HG03060 (cell line): ENCODE measurements at regions not wholly inside any gene's neighbourhood (a gene's known extent, or its start where the extent isn't known, plus 50 kb on each side); places are given as distances from the start of the nearest gene placed in this dataset.
"Not testable (repeated sequence)": the region's sequence is repeated elsewhere in the genome, so short reads cannot be mapped to it uniquely, and the experiment has no call there.

ENCODE experiments used
- ATAC-seq: cut with Tn5 transposase; IDR thresholded peaks from one replicate; pipeline ENCODE4 v1.9.1; 2021; ENCODE audit warnings: low read depth, moderate number of reproducible peaks; ENCODE audit not compliant: unreplicated experiment

DNA sequence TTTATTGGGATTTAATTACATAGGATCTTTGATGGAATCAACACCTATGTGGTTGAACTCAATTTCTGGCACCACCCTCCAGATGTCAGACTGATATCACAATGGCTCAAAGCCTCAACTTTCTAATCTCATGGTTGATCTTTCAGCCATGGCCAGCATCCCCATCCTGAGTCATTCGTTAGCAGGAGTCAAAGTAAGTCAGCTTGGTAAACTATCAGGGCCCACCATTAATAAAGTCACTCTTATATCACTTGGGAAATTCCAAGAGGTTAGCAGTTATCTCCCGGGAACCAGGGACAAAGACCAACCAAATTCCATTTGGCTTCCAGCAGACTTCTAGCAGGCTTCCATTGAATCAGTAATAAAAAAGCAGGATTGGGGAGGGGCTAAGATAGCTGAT is 50.7 kb upstream of the TNFSF4 start:
- ATAC-seq = no peak

GRCh38 chr1:173258479-173259264 is 51.5 kb upstream of the TNFSF4 start:
- ATAC-seq = no peak

DNA sequence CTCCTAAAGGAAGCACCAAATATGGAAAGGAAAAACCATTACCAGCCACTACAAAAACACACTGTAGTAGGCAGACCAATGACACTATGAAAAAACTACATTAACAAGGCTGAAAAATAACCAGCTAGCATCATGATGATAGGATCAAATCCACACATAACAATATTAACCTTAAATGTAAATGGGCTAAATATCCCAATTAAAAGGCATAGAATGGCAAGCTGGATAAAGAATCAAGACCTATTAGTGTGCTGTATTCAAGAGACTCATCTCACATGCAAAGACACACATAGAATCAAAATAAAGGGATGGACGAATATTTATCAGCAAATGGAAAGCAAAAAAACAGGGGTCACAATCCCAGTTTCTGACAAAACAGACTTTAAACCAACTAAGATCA is 53.2 kb upstream of the TNFSF4 start:
- not testable (repeated sequence) for ATAC-seq

DNA sequence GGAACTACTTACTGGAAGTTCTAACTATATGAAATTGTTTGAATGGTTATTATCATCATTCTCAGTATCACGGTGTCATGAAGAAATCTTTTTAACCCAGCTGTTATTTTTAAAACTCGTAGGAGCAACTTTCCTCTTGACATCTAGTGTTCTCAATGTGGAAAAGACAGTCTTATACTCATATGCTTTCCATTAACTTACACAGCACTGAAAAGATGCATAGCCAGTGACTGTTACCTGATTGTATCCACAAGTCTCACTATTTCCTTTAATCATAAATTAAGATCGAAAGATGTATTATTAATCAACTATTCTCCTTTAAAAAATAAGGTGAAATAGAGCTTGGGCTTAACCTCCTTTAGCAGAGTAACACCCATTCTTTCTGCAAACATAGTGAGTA is 59.7 kb upstream of the TNFSF4 start:
- no peak for ATAC-seq

DNA sequence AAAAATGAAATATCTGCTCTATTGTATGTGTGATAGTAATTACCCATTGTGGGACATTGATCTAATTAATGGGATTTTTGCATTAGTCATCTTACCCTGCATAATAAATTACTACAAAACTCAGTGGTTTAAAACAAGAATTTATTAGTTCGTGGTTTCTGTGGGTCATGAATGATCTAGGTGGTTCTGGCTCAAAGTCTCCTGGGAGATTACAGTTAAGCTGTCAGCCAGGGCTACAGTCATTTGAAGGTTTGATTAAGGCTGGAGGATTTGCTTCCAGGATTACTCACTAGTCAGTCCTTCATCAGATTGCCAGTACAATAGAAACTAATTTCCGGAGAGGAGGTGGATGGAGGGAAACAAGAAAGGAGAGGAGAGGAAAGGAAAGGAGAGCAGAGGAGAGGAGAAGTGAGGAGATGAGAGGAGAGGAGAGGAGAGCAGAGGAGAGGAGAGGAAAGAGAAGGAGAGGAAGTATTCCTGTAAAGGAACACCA is 60.4 kb upstream of the TNFSF4 start:
- ATAC-seq = no peak

GRCh38 chr1:173268261-173268660 is 61.1 kb upstream of the TNFSF4 start:
- ATAC-seq = no peak

- no peak for ATAC-seq
These were observed 61.7 kb upstream of the TNFSF4 start for GRCh38 chr1:173268786-173269277.

GRCh38 chr1:173269490-173270230 is 62.5 kb upstream of the TNFSF4 start:
- no peak for ATAC-seq

DNA sequence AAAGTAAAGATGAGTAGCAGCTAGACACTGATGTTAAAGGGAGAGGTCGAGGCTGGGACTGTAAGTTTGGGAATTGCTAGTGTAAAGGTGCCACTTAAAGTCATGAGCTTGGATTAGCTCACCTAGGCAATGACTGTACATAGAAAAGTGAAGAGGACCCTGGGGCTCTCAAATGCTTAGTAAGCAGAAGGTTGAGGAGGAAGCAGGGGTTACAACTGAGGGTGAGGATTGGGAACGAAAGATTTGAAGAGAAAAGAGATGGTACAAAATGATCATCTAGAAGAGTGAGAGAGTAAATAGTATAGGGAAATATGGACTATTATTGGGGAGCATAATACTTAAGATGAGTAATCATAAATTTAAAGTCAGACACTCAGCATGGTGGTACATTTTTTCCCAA is 63.1 kb upstream of the TNFSF4 start:
- ATAC-seq = no peak

DNA sequence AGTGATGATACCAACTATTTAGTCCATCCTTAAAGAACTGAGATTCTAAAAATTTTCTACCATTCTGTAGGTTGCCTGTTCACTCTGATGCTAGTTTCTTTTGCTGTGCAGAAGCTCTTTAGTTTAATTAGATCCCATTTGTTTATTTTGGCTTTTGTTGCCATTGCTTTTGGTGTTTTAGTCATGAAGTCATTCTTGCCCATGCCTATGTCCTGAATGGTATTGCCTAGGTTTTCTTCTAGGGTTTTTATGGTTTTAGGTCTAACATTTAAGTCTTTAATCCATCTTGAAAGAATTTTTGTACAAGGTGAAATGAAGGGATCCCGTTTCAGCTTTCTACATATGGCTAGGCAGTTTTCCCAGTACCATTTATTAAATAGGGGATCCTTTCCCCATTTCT is 63.9 kb upstream of the TNFSF4 start:
- not testable (repeated sequence) for ATAC-seq

GRCh38 chr1:173275496-173275895 is 68.4 kb upstream of the TNFSF4 start:
- ATAC-seq = no peak

GRCh38 chr1:173276922-173277800 is 70.0 kb upstream of the TNFSF4 start:
- peak; percentile 75 for ATAC-seq

- ATAC-seq = no peak
These were observed 73.9 kb upstream of the TNFSF4 start for GRCh38 chr1:173280899-173281660.

DNA sequence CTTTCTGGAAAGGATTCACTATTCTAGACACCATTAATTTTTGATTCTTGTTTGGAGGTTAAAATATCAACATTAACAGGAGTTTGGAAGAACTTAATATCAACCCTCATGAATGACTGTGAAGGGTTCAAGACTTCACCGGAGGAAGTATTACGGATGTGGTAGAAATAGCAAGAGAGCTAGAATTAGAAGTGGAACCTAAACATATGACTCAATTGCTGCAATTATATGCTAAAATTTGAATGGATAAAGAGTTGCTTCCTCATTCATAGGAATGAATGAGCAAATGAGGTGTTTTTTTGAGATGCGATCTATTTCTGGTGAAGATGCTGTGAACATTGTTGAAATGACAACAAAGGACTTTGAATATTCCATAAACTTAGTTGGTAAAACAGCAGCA is 77.9 kb upstream of the TNFSF4 start:
- no peak for ATAC-seq

DNA sequence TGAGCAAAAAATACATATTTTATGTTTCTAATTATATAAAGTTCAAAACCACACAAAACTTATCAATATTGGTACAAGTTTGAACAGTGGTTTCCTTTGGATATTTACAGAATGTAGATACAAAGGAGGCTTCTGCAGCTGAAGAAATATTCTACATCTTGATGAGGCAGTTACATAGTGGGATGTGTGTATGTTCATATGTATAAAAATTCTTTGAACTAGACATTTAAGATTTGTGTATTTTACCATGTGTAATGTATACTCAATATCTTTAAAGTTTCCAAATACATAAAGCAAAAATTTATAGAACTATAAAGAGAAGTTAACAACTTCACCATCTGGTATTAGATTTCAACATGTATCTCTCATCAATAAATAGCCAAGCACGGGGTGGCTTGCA is 80.7 kb upstream of the TNFSF4 start:
- ATAC-seq = no peak

DNA sequence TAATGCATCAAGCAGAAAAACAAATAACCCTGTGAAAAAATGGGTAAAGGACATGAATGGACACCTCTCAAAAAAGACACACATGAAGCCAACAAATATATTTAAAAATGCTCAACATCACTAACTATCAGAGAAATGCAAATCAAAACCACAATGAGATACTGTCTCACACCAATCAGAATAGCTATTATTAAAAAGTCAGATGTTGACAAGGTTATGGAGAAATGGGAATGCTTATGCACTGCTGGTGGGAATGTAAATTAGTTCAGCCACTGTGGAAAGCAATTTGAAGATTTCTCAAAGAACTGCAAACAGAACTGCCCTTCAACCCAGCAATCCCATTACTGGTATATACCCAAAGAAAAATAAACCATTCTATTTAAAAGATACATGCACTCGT is 86.6 kb upstream of the TNFSF4 start:
- ATAC-seq = no peak

DNA sequence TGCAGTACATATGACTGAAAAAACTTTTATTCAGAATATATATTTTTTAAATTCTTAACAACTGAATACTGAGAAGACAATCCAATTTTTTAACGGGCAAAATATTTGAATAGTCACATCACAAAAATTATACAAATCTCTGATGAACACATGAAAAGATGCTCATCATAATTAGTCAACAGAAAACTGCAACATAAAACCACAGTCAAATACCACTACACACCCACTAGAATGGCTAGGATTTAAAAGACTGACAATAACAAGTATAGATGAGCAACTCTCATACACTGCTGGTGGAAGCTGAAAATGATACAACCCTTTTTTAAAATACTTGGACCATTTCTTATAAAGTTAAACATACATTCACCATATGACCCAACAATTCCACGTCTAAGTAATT is 87.7 kb upstream of the TNFSF4 start:
- ATAC-seq = no peak

- ATAC-seq = no peak
These were observed 88.3 kb upstream of the TNFSF4 start for GRCh38 chr1:173295391-173295790.

DNA sequence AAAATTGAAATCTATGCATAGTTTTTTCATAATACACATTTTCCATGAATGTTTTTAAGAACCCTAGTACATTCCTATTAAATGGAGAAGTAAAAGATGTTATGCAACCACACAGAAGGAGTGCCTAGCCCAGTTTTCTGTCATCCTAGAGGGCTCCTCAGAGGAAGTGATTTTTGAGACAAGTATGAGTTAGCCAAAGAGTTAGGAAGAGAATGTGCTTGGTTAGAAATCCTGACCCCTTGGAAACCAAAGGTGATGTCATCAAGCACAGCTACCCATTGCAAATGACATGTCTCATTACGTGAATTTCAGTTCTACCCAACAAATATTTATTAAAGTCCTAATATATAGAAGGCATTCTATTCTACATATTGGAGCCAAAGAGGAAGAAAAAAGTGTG is 88.9 kb upstream of the TNFSF4 start:
- ATAC-seq = no peak

DNA sequence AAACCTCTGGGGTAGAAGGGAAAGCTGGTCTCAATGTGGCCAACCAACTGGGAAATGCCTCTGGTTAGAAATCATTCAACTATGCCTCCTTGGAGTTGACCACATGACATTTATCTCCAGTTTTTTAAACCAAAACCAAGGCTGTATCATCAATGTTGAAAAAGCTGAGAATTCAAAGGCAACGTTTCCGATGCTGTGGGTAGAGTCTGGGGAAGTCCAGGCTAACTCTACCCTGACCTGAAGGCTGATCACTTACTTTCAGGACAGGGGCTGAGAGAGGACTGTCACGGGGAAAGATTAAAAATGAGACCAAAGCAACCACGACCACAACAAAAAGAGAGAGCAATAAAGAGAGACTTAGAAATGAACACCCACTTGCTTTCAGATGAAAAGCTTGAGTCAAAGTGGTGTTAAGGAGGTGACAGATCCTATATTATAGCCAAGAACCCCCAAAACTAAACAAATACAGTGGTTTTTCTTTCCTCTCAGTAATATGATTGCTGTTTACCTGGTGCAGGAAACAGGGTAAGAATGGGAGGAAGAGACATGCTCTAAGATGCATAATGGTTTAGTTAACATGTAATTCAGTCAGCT is 90.8 kb upstream of the TNFSF4 start:
- ATAC-seq = peak; percentile 64
